GM23338 (cell line): ENCODE measurements at regions not wholly inside any gene's neighbourhood (a gene's known extent, or its start where the extent isn't known, plus 50 kb on each side); places are given as distances from the start of the nearest gene placed in this dataset.

Experiments used
- ATAC-seq: fragments of 200-7000 bp; cut with Tn5 transposase; 3 replicates; pipeline ENCODE4 v1.9.1; 2020
- DNase-seq: peaks from one replicate; pipeline ENCODE4 v3.0.0-alpha.2; 2015; ENCODE audit warnings: low spot score
- H2AFZ ChIP-seq: fragments of 200-600 bp; sonication (generic); 2 replicates; pipeline ENCODE4 v1.8.0; 2016; ENCODE audit warnings: antibody characterized with exemption, mild to moderate bottlenecking, moderate library complexity
- H3F3A ChIP-seq: fragments of 200-600 bp; sonication (generic); replicated peaks from 2 replicates; pipeline ENCODE4 v1.8.0; 2017; ENCODE audit warnings: antibody characterized with exemption, mixed run types, low read depth
- H3K27ac ChIP-seq: fragments of 200-600 bp; sonication (generic); 2 replicates; pipeline ENCODE4 v1.6.1; 2016; ENCODE audit warnings: low read depth
- H3K27me3 ChIP-seq: fragments of 200-600 bp; sonication (generic); 2 replicates; pipeline ENCODE4 v1.8.0; 2016; ENCODE audit warnings: mild to moderate bottlenecking, mixed run types, moderate library complexity; ENCODE audit not compliant: insufficient read depth
- H3K36me3 ChIP-seq: fragments of 200-600 bp; sonication (generic); 2 replicates; pipeline ENCODE4 v1.8.0; 2016; ENCODE audit warnings: mild to moderate bottlenecking; ENCODE audit not compliant: insufficient read depth
- H3K4me1 ChIP-seq: fragments of 200-600 bp; sonication (generic); 2 replicates; pipeline ENCODE4 v1.8.0; 2016; ENCODE audit warnings: mild to moderate bottlenecking, moderate library complexity; ENCODE audit not compliant: insufficient read depth
- H3K4me2 ChIP-seq: fragments of 200-600 bp; sonication (generic); 2 replicates; pipeline ENCODE4 v1.7.1; 2017; ENCODE audit warnings: mixed run types
- H3K4me3 ChIP-seq: fragments of 200-600 bp; sonication (generic); 2 replicates; pipeline ENCODE4 v1.6.1; 2016; ENCODE audit warnings: mixed run types
- H3K79me2 ChIP-seq: fragments of 200-600 bp; sonication (generic); replicated peaks from 2 replicates; pipeline ENCODE4 v1.8.0; 2017; ENCODE audit warnings: mild to moderate bottlenecking; ENCODE audit not compliant: insufficient read depth
- H3K9me2 ChIP-seq: fragments of 200-600 bp; sonication (generic); 2 replicates; pipeline ENCODE4 v1.8.0; 2017; ENCODE audit not compliant: insufficient read depth
- H4K20me1 ChIP-seq: fragments of 200-600 bp; sonication (generic); replicated peaks from 2 replicates; pipeline ENCODE4 v1.8.0; 2017; ENCODE audit warnings: mild to moderate bottlenecking; ENCODE audit not compliant: insufficient read depth
- H3K27ac Mint-ChIP-seq: 2 replicates; pipeline ENCODE4 v1.8.0; 2020; ENCODE audit warnings: inconsistent platforms, mild to moderate bottlenecking, moderate library complexity, mixed read lengths
- H3K27me3 Mint-ChIP-seq: 3 replicates; pipeline ENCODE4 v1.8.0; 2022; ENCODE audit warnings: low read depth, mild to moderate bottlenecking, moderate library complexity, mixed read lengths, inconsistent platforms; ENCODE audit not compliant: insufficient read depth, poor library complexity
- H3K36me3 Mint-ChIP-seq: 3 replicates; pipeline ENCODE4 v1.8.0; 2021; ENCODE audit warnings: low read depth, mild to moderate bottlenecking, inconsistent platforms, moderate library complexity, mixed read lengths
- H3K4me1 Mint-ChIP-seq: 3 replicates; pipeline ENCODE4 v1.8.0; 2020; ENCODE audit warnings: mild to moderate bottlenecking, inconsistent platforms, mixed read lengths
- H3K4me3 Mint-ChIP-seq: 3 replicates; pipeline ENCODE4 v1.8.0; 2021; ENCODE audit warnings: moderate library complexity, mild to moderate bottlenecking, inconsistent platforms, mixed read lengths
- H3K9me3 Mint-ChIP-seq: 3 replicates; pipeline ENCODE4 v1.8.0; 2020; ENCODE audit warnings: moderate library complexity, mild to moderate bottlenecking, inconsistent platforms, mixed read lengths
- CREB1 ChIP-seq: fragments of 250-450 bp; sonication (Bioruptor Pico); IDR thresholded peaks from 2 replicates; pipeline ENCODE4 v1.5.0; 2020; ENCODE audit warnings: low read depth, mild to moderate bottlenecking, moderate library complexity
- CTCF ChIP-seq, 2 experiments: fragments of 200-600 bp in 1 of 2; sonication (generic) in 1 of 2; conservative IDR thresholded peaks; 2 replicates each; pipeline versions ENCODE4 v1.5.1 to v1.6.1; 2016 to 2017; ENCODE audit warnings: antibody characterized with exemption in 2 of 2, low read depth in 2 of 2, mild to moderate bottlenecking in 2 of 2, moderate library complexity in 1 of 2
- NANOG ChIP-seq: IDR thresholded peaks from 2 replicates; pipeline ENCODE4 v1.6.1; 2016; ENCODE audit warnings: antibody characterized with exemption, borderline replicate concordance
- POLR2AphosphoS5 ChIP-seq: IDR thresholded peaks from 2 replicates; pipeline ENCODE4 v1.6.1; 2016; ENCODE audit warnings: antibody characterized with exemption, low read depth
- REST ChIP-seq: IDR thresholded peaks from one replicate; pipeline ENCODE4 v1.6.1; 2018; ENCODE audit warnings: antibody characterized with exemption; ENCODE audit not compliant: unreplicated experiment
- ZNF114 ChIP-seq: fragments of 250-450 bp; sonication (Bioruptor Pico); IDR thresholded peaks from 2 replicates; pipeline ENCODE4 v1.5.0; 2020; ENCODE audit warnings: mild to moderate bottlenecking, moderate library complexity
- ZNF462 ChIP-seq: fragments of 250-450 bp; sonication (Bioruptor Pico); IDR thresholded peaks from 2 replicates; pipeline ENCODE4 v1.5.0; 2020; ENCODE audit warnings: mild to moderate bottlenecking, moderate library complexity

- Mint-ChIP-seq H3K4me3 (no peak overlapping the region), H3K9me3 (peaks cover 18% of the 10 kb centered on the region), H3K27ac (no peak overlapping the region), H3K4me1 (no peaks in the 10 kb centered on the region), H3K36me3 (peaks cover 11% of the 10 kb centered on the region; the same call in 2 of the 3 replicates), H3K27me3 (peaks cover 2% of the 10 kb centered on the region)
- no peak for TF ChIP-seq ZNF114 (CRISPR knock-in tag)
- no peak for TF ChIP-seq NANOG
- no peak for TF ChIP-seq ZNF462 (CRISPR knock-in tag)
- no peak for TF ChIP-seq CTCF (conservative IDR thresholded peaks at IDR 0.05; ENCODE audit: low read depth in 2 of 2)
- no peak for TF ChIP-seq REST
- TF ChIP-seq POLR2AphosphoS5, result no peak
- no peak for TF ChIP-seq CREB1 (CRISPR knock-in tag)
- Histone ChIP-seq H3K4me1 (no peaks in the 10 kb centered on the region), H3K36me3 (no peaks in the 10 kb centered on the region), H3K27ac (no peak overlapping the region), H3K9me2 (no peaks in the 10 kb centered on the region; the same call in 1 of the 2 replicates), H3K27me3 (no peaks in the 10 kb centered on the region), H3K4me2 (no peak overlapping the region), H3K79me2 (no peaks in the 10 kb centered on the region), H3K4me3 (no peak overlapping the region), H4K20me1 (no peaks in the 10 kb centered on the region), H3F3A (no peaks in the 10 kb centered on the region), H2AFZ (no peak overlapping the region)
- no peak for ATAC-seq
- no peak for DNase-seq
Observed at GRCh38 chr9:80231318-80232236, 659.8 kb downstream of the TLE4 start.
